HL-60 (cell line): ENCODE measurements at regions not wholly inside any gene's neighbourhood (a gene's known extent, or its start where the extent isn't known, plus 50 kb on each side); places are given as distances from the start of the nearest gene placed in this dataset.

Experiments
- DNase-seq, 2 experiments: peaks; one replicate each; pipeline ENCODE4 v3.0.0-alpha.2; 2010 to 2020; ENCODE audit warnings: low read depth in 1 of 2, low spot score in 1 of 2
- H3K27ac ChIP-seq: fragments of 250-450 bp; sonication (Bioruptor Pico); replicated peaks from 2 replicates; pipeline ENCODE4 v1.5.1; 2020; ENCODE audit warnings: mild to moderate bottlenecking, moderate library complexity
- H3K27me3 ChIP-seq: fragments of 250-450 bp; sonication (Bioruptor Pico); 2 replicates; pipeline ENCODE4 v1.5.1; 2021; ENCODE audit warnings: mild to moderate bottlenecking, moderate library complexity; ENCODE audit not compliant: insufficient read depth, poor library complexity, severe bottlenecking
- H3K4me3 ChIP-seq: replicated peaks from 2 replicates; pipeline ENCODE4 v1.5.1; 2011; ENCODE audit warnings: mild to moderate bottlenecking, control low read depth, low read length; ENCODE audit not compliant: insufficient read depth
- CTCF ChIP-seq: IDR thresholded peaks from one replicate; pipeline ENCODE4 v1.5.1; 2011; ENCODE audit warnings: low read length, control low read depth, inconsistent platforms; ENCODE audit not compliant: insufficient read depth
- GABPA ChIP-seq: IDR thresholded peaks from 2 replicates; pipeline ENCODE4 v1.6.1; 2012; ENCODE audit warnings: low read depth
- POLR2AphosphoS5 ChIP-seq: IDR thresholded peaks from 2 replicates; pipeline ENCODE4 v1.6.1; 2012; ENCODE audit warnings: low read depth
- SPI1 ChIP-seq: IDR thresholded peaks from 2 replicates; pipeline ENCODE4 v1.6.1; 2012; ENCODE audit warnings: low read depth, mild to moderate bottlenecking, borderline replicate concordance
- TF ChIP-seq, protein P1 (sequence below): IDR thresholded peaks from 2 replicates; pipeline ENCODE4 v1.6.1; 2012; ENCODE audit warnings: low read depth; ENCODE audit not compliant: insufficient replicate concordance

DNA sequence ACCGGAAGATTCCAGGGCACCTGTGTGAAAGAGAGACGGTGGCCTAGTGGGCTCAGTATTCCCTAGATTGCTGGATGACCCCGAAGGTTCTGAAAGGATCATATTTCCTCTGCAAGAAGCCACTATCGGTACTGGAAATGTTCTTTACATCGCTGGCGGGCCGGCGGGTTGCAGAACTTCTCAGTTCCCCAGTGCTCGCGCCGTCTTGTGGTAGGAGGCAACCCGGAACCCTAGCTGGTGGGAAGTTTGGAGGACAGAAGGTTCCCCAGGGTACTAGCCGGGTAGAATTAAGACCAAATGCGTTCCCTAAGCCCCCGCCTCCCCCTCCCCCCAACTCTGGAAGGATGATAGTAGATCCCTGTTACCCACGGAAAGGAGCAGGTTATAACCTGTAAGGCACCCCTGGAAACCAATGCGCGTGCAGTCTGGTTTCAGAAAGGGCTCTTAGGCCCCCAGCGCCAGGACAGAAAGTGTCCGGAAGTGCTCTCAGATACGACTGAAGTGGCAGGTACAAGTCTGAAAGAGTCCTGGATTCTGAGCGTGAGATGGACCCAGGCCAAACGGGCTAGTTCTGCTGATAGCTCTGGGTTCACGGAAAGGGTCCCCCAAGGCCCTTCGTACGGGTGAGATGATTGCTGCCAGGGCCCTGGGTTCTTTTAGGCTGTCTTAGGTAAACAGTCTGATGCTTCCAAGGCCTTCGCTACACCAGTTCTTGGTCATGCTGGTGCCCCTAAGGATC, 61.7 kb upstream of the DCAF8L1 start:
- H3K4me3 ChIP-seq: no peak overlapping the region
- no peak for DNase-seq
- TF ChIP-seq GABPA (no peak), SPI1 (no peak), CTCF (no peak), POLR2AphosphoS5 (no peak)
- TF ChIP-seq, protein P1, sequence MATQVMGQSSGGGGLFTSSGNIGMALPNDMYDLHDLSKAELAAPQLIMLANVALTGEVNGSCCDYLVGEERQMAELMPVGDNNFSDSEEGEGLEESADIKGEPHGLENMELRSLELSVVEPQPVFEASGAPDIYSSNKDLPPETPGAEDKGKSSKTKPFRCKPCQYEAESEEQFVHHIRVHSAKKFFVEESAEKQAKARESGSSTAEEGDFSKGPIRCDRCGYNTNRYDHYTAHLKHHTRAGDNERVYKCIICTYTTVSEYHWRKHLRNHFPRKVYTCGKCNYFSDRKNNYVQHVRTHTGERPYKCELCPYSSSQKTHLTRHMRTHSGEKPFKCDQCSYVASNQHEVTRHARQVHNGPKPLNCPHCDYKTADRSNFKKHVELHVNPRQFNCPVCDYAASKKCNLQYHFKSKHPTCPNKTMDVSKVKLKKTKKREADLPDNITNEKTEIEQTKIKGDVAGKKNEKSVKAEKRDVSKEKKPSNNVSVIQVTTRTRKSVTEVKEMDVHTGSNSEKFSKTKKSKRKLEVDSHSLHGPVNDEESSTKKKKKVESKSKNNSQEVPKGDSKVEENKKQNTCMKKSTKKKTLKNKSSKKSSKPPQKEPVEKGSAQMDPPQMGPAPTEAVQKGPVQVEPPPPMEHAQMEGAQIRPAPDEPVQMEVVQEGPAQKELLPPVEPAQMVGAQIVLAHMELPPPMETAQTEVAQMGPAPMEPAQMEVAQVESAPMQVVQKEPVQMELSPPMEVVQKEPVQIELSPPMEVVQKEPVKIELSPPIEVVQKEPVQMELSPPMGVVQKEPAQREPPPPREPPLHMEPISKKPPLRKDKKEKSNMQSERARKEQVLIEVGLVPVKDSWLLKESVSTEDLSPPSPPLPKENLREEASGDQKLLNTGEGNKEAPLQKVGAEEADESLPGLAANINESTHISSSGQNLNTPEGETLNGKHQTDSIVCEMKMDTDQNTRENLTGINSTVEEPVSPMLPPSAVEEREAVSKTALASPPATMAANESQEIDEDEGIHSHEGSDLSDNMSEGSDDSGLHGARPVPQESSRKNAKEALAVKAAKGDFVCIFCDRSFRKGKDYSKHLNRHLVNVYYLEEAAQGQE: no peak
- no peak overlapping the region for H3K27ac ChIP-seq
- H3K27me3 ChIP-seq: no peaks in the 10 kb centered on the region

DNA sequence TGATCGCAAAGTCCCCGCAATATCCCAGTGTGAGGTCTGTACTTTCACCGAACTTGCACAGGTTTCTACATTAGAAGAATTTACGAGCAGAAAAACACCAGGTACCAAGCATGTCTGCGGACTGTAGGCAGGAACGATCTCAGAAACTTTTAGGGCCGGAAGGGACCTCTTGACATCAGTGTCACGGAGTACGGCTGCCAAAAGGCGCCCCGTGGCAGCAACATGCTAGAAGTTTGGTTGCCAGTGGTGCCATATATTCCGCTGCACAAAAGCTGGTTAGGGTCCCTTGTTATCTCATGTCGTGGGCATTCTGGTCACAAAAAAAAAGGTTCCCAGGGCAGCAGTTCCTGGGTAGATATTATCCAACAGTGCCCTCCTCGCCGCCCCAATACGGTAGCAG, 61.0 kb upstream of the DCAF8L1 start:
- H3K4me3 ChIP-seq: no peak overlapping the region
- no peaks in the 10 kb centered on the region for H3K27me3 ChIP-seq
- TF ChIP-seq GABPA (no peak), SPI1 (no peak), CTCF (no peak), POLR2AphosphoS5 (no peak)
- TF ChIP-seq, protein P1: no peak
- H3K27ac ChIP-seq: no peak overlapping the region
- no peak for DNase-seq

DNA sequence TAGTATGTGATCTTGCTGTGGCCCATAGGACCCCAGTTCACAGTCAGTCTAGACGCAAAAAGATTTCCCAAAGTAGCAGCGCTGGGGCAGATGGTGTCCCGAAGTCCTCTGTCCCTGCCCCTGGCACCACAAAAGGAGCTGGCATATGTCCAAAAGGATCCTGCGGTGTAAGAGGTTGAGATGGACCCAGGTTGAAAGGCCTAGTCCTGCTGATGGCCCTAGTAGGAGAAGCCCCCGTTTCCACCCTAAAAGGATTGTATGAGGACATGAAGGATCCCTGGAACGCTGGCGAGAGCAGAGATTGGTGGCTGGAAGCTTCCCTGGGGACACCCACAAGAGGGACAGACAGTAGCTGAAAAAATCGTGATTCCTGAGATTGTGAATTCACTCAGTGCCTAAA, 58.0 kb upstream of the DCAF8L1 start:
- DNase-seq: no peak
- Histone ChIP-seq H3K27ac (no peak overlapping the region), H3K27me3 (no peaks in the 10 kb centered on the region), H3K4me3 (no peak overlapping the region)
- TF ChIP-seq POLR2AphosphoS5: no peak
- TF ChIP-seq CTCF: no peak
- TF ChIP-seq, protein P1: no peak
- no peak for TF ChIP-seq SPI1
